Body of pancreas (tissue), 4 donors: ENCODE measurements at regions not wholly inside any gene's neighbourhood (a gene's known extent, or its start where the extent isn't known, plus 50 kb on each side); places are given as distances from the start of the nearest gene placed in this dataset.

Source experiments
- POLR2A ChIP-seq, 3 donors: fragments of 450-650 bp; IDR thresholded peaks; one replicate each; pipeline ENCODE4 v1.6.1; 2016; ENCODE audit warnings: antibody characterized with exemption in 3 of 3, mild to moderate bottlenecking in 2 of 3
- TF ChIP-seq, protein P1 (sequence below), 7 experiments: fragments of 450-650 bp in 4 of 7; fragments of 200-600 bp in 3 of 7; sonication (generic) in 3 of 7; IDR thresholded peaks; one replicate each; pipeline ENCODE4 v1.5.1; 2016 to 2019; ENCODE audit warnings: antibody characterized with exemption in 7 of 7

DNA sequence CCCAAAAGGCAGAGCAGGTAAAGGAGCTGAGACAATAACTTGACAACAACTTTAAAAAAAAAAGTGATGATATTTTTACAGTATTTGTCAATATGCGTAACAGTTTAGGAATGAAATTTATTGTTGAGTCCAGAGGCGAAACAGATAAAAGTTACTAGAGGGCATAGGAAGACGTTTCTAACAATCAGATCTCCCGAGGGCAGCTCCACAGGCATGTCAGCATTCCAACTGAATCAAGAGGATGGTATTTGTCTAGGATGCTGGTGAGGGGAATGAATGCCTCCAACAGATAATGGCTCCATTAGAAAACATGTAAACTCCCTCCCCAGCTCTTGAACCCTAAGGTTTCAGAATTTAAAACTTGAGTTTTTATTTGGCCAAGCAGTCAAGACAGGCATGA is 733.9 kb upstream of the SORCS1 start:
- TF ChIP-seq POLR2A (IDR thresholded peaks at IDR 0.05), result no peak
- TF ChIP-seq, protein P1, sequence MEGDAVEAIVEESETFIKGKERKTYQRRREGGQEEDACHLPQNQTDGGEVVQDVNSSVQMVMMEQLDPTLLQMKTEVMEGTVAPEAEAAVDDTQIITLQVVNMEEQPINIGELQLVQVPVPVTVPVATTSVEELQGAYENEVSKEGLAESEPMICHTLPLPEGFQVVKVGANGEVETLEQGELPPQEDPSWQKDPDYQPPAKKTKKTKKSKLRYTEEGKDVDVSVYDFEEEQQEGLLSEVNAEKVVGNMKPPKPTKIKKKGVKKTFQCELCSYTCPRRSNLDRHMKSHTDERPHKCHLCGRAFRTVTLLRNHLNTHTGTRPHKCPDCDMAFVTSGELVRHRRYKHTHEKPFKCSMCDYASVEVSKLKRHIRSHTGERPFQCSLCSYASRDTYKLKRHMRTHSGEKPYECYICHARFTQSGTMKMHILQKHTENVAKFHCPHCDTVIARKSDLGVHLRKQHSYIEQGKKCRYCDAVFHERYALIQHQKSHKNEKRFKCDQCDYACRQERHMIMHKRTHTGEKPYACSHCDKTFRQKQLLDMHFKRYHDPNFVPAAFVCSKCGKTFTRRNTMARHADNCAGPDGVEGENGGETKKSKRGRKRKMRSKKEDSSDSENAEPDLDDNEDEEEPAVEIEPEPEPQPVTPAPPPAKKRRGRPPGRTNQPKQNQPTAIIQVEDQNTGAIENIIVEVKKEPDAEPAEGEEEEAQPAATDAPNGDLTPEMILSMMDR (IDR thresholded peaks at IDR 0.05), result no peak
